ENCODE measurements at regions not wholly inside any gene's neighbourhood (a gene's known extent, or its start where the extent isn't known, plus 50 kb on each side); places are given as distances from the start of the nearest gene placed in this dataset.

DNA sequence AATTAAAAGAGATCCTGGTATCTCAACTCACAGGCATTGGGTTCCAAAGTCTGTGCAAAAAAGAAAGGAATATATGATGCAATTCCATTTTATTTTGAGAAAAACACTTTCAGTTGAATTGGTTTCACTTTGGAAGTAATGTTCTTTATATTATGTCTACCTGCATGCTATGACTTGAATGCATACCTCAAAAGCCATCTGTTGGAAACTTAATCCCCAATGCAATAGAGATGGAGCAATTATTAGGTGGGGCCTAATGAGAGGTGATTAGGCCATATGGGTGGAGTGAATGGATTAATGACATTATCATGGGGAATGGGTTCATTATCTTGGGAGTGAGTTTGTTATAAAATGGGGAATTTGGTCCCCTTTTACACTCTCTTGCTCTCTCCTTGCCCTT lies 293.3 kb downstream of the CSNK1G3 start:
- TF ChIP-seq, protein P1, sequence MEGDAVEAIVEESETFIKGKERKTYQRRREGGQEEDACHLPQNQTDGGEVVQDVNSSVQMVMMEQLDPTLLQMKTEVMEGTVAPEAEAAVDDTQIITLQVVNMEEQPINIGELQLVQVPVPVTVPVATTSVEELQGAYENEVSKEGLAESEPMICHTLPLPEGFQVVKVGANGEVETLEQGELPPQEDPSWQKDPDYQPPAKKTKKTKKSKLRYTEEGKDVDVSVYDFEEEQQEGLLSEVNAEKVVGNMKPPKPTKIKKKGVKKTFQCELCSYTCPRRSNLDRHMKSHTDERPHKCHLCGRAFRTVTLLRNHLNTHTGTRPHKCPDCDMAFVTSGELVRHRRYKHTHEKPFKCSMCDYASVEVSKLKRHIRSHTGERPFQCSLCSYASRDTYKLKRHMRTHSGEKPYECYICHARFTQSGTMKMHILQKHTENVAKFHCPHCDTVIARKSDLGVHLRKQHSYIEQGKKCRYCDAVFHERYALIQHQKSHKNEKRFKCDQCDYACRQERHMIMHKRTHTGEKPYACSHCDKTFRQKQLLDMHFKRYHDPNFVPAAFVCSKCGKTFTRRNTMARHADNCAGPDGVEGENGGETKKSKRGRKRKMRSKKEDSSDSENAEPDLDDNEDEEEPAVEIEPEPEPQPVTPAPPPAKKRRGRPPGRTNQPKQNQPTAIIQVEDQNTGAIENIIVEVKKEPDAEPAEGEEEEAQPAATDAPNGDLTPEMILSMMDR (conservative IDR thresholded peaks at IDR 0.05; ENCODE audit: low read depth, low read length), result no peak
- no peak for TF ChIP-seq EZH2 (IDR thresholded peaks at IDR 0.05; ENCODE audit: borderline replicate concordance, low read depth, low read length, poor library complexity, severe bottlenecking)
